SU-DHL-6 (cell line): ENCODE measurements at regions not wholly inside any gene's neighbourhood (a gene's known extent, or its start where the extent isn't known, plus 50 kb on each side); places are given as distances from the start of the nearest gene placed in this dataset.

Experiments
- H2AFZ ChIP-seq: fragments of 200-600 bp; sonication (generic); 2 replicates; pipeline ENCODE4 v1.6.1; 2014; ENCODE audit warnings: low read depth, mild to moderate bottlenecking, moderate library complexity, mixed read lengths, antibody characterized with exemption, low read length; ENCODE audit not compliant: severe bottlenecking
- H3F3A ChIP-seq: fragments of 200-600 bp; shearing (Covaris generic); 2 replicates; pipeline ENCODE4 v1.6.0; 2016; ENCODE audit warnings: antibody characterized with exemption, mild to moderate bottlenecking; ENCODE audit not compliant: insufficient read depth
- H3K27ac ChIP-seq: fragments of 200-600 bp; sonication (generic); 2 replicates; pipeline ENCODE4 v1.5.1; 2016; ENCODE audit warnings: low read depth, mild to moderate bottlenecking, low read length, moderate library complexity, mixed read lengths
- H3K27me3 ChIP-seq: fragments of 200-600 bp; sonication (generic), shearing (Covaris generic); 2 replicates; pipeline ENCODE4 v1.6.0; 2014; ENCODE audit warnings: mild to moderate bottlenecking, low read length
- H3K36me3 ChIP-seq: fragments of 200-600 bp; sonication (generic); 2 replicates; pipeline ENCODE4 v1.6.1; 2014; ENCODE audit warnings: mild to moderate bottlenecking, low read length, mixed read lengths
- H3K4me2 ChIP-seq: fragments of 300-600, 200-600 bp; shearing (Covaris generic), sonication (generic); 2 replicates; pipeline ENCODE4 v1.6.0; 2014; ENCODE audit warnings: low read length, low read depth, mild to moderate bottlenecking; ENCODE audit not compliant: poor library complexity, severe bottlenecking
- H3K4me3 ChIP-seq: fragments of 200-600 bp; sonication (generic); 2 replicates; pipeline ENCODE4 v1.5.1; 2014; ENCODE audit warnings: antibody characterized with exemption, low read length, mild to moderate bottlenecking, mixed read lengths; ENCODE audit not compliant: insufficient read depth, poor library complexity, severe bottlenecking
- H3K79me2 ChIP-seq: fragments of 200-600 bp; sonication (generic); 2 replicates; pipeline ENCODE4 v1.6.1; 2014; ENCODE audit warnings: mild to moderate bottlenecking, low read length, moderate library complexity; ENCODE audit not compliant: insufficient read depth
- H3K9ac ChIP-seq: fragments of 200-600 bp; sonication (generic); 2 replicates; pipeline ENCODE4 v1.7.0; 2014; ENCODE audit warnings: mild to moderate bottlenecking, low read length
- H3K9me2 ChIP-seq: fragments of 200-600 bp; sonication (generic); replicated peaks from 2 replicates; pipeline ENCODE4 v1.6.1; 2014; ENCODE audit warnings: low read length; ENCODE audit not compliant: insufficient read depth
- H3K9me3 ChIP-seq: fragments of 200-600 bp; sonication (generic); 2 replicates; pipeline ENCODE4 v1.6.1; 2014; ENCODE audit warnings: low read length, mixed read lengths; ENCODE audit not compliant: insufficient read depth
- H4K20me1 ChIP-seq: fragments of 200-600 bp; sonication (generic); 2 replicates; pipeline ENCODE4 v1.6.1; 2014; ENCODE audit warnings: low read depth, mild to moderate bottlenecking, antibody characterized with exemption, low read length, moderate library complexity, mixed read lengths
- CTCF ChIP-seq: fragments of 200-600 bp; sonication (generic); IDR thresholded peaks from one replicate; pipeline ENCODE4 v1.5.1; 2017; ENCODE audit warnings: antibody characterized with exemption, mild to moderate bottlenecking, low read length, moderate library complexity; ENCODE audit not compliant: insufficient read depth, poor library complexity, severe bottlenecking
- EZH2phosphoT487 ChIP-seq: fragments of 200-600 bp; sonication (generic), shearing (Covaris generic); conservative IDR thresholded peaks from 2 replicates; pipeline ENCODE4 v1.6.1; 2018; ENCODE audit warnings: mild to moderate bottlenecking, antibody characterized with exemption, low read length, moderate library complexity, mixed read lengths

- Histone ChIP-seq H3K79me2 (no peaks in the 10 kb centered on the region), H3K9ac (no peak overlapping the region), H3K9me2 (no peaks in the 10 kb centered on the region), H3K36me3 (no peaks in the 10 kb centered on the region), H3K9me3 (no peaks in the 10 kb centered on the region), H3K4me3 (no peak overlapping the region), H3K4me2 (no peak overlapping the region), H3F3A (no peaks in the 10 kb centered on the region), H3K27ac (no peak overlapping the region), H4K20me1 (no peaks in the 10 kb centered on the region), H3K27me3 (no peaks in the 10 kb centered on the region), H2AFZ (no peak overlapping the region)
- TF ChIP-seq EZH2phosphoT487 (no peak), CTCF (no peak)
These were observed 152.4 kb downstream of the TRIM29 start for GRCh38 chr11:119985551-119985950.

- H2AFZ ChIP-seq, result no peak overlapping the region
- no peak overlapping the region for H3K27ac ChIP-seq
- H3K4me2 ChIP-seq, result no peak overlapping the region
- no peaks in the 10 kb centered on the region for H3K27me3 ChIP-seq
- no peak overlapping the region for H3K9ac ChIP-seq
- H3K9me3 ChIP-seq, result no peaks in the 10 kb centered on the region
- no peaks in the 10 kb centered on the region for H3K9me2 ChIP-seq
- no peaks in the 10 kb centered on the region for H3K36me3 ChIP-seq
- no peak overlapping the region for H3K4me3 ChIP-seq
- no peak for TF ChIP-seq EZH2phosphoT487
- no peak for TF ChIP-seq CTCF
- no peaks in the 10 kb centered on the region for H3K79me2 ChIP-seq
- no peaks in the 10 kb centered on the region for H3F3A ChIP-seq
- no peaks in the 10 kb centered on the region for H4K20me1 ChIP-seq
These were observed 154.1 kb downstream of the TRIM29 start for GRCh38 chr11:119983816-119984215.

- no peaks in the 10 kb centered on the region for H3K36me3 ChIP-seq
- H2AFZ ChIP-seq, result no peak overlapping the region
- TF ChIP-seq CTCF (no peak), EZH2phosphoT487 (no peak)
- no peak overlapping the region for H3K4me3 ChIP-seq
- H3K9ac ChIP-seq, result no peak overlapping the region
- no peaks in the 10 kb centered on the region for H3K27me3 ChIP-seq
- H3F3A ChIP-seq, result no peaks in the 10 kb centered on the region
- H3K27ac ChIP-seq, result no peak overlapping the region
- H3K9me2 ChIP-seq, result no peaks in the 10 kb centered on the region
- H3K4me2 ChIP-seq, result no peak overlapping the region
- H3K79me2 ChIP-seq, result no peaks in the 10 kb centered on the region
- no peaks in the 10 kb centered on the region for H3K9me3 ChIP-seq
- no peaks in the 10 kb centered on the region for H4K20me1 ChIP-seq
These were observed 154.6 kb downstream of the TRIM29 start for GRCh38 chr11:119983240-119983732.
